GM18520 (cell line): ENCODE measurements at regions not wholly inside any gene's neighbourhood (a gene's known extent, or its start where the extent isn't known, plus 50 kb on each side); places are given as distances from the start of the nearest gene placed in this dataset.
"Not testable (repeated sequence)": the region's sequence is repeated elsewhere in the genome, so short reads cannot be mapped to it uniquely, and the experiment has no call there.

Source experiments
- ATAC-seq: cut with Tn5 transposase; IDR thresholded peaks from one replicate; pipeline ENCODE4 v1.9.1; 2021; ENCODE audit not compliant: unreplicated experiment

DNA sequence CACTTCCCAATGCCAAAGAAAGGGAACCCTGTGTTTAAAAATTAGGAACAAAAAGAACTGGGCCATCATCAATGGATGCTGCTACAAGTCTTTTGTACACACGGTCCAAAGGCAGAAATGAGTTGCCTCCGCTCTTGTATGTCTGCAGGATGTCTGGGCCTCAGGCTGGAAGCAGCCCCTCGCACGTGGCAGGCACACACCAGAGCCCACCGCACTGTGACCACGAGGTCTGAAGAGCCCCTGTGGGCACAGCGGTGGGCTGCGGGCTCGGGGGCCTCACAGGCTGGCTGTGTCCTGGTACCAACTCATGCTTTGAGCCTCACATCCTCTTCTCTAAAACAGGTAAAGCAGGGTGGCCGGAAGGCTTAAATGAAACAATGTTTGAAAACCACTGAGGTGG, 309.3 kb downstream of the C16orf95 start:
- ATAC-seq = no peak

DNA sequence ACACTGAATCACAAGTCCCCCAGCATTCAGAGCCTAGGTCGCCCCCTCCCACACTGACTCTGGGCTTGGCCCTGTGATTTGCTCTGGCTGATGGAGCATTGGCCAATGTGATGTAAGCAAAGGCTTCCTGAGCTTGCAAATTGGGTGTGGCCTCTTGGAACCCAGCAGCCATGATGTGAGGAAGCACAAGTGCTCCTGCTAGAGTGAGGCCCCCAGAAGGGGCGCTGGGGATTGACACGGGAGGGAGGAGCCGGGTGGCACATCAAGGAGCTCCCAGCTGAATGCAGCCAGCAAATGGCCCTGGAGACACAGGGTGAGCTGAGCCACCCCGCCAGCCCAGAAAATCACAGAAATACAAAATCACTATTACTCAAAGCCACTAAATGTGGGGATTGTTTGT, 308.5 kb downstream of the C16orf95 start:
- no peak for ATAC-seq

- no peak for ATAC-seq
These were observed 303.9 kb downstream of the C16orf95 start for GRCh38 chr16:87012954-87013938.

DNA sequence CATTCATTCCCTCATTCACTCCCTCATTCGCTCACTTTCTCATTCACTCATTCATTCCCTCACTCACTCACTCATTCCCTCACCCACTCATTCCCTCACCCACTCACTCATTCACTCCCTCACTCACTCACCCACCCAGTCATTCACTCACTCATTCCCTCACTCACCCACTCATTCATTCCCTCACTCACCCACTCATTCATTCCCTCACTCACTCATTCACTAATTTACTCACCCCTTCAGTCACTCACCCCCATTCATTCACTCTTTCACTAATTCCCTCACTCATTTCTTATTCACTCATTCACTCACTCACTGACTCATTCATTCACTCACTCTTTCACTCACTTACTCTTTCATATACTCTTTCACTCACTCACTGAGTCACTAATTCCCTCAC, 303.1 kb downstream of the C16orf95 start:
- ATAC-seq = no peak

- ATAC-seq = no peak
These were observed 302.2 kb downstream of the C16orf95 start for GRCh38 chr16:87015021-87015420.

DNA sequence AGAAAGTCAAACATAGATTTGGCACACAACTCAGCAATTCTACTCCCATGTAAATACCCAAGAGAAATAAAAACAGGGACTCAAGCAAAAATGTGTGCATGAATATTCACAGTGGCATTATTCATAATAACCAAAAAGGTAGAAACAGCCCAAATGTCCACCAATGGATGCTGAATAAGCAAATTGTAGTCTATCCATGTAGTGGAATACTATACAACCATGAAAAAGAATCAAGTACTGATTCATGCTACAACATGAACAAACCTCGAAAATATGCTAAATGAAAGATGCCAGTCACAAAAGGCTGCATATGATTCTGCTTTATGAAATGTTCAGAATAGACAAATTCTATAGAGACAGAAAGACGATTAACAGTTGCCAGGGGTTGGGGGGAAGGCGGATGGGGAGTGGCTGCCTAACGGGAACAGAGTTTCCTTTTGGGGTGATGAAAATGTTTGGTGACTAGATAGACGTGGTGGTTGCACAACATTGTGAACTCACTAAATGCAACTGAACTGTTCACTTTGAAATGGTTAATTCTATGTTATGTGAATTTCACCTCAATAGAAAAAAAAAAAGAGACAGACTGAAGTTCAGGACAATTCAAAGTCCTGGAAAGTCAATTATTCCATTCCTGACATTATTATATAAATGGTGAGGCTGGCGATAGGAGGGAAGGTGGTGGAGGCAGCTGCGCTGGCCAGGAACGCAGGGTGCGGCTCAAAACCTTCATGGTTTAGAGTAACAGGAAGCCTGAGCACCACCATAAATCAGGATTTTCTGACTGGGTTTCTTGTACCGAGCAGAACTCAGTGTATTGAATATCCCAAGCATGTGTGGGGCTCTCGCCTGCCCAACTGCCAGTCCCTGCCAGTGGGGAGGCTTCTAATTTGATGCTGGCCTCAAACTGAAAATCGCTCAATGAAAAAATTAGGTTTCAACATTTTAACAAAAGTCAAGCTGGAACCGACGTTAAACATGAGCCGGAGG, 300.9 kb downstream of the C16orf95 start:
- no peak for ATAC-seq

GRCh38 chr16:87017371-87018012, 299.7 kb downstream of the C16orf95 start:
- no peak for ATAC-seq

DNA sequence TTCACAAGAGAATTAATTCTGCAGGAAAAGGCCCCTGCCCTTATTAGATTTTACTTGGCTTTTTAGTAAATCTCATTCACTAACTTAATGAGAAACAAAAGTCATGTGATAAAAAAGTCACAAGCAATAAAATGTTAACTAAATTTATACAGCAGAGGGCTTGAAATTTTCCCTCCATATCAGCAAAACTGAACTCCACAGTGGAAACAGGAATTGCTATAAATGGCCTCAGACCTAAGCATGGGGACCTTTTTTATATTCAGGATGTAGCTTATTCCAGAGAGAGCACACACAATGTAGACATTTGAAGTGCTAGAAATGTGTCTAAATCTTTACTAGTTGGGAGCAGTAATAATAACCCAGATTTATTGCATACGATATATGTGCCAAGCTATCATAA, 291.5 kb downstream of the C16orf95 start:
- no peak for ATAC-seq

DNA sequence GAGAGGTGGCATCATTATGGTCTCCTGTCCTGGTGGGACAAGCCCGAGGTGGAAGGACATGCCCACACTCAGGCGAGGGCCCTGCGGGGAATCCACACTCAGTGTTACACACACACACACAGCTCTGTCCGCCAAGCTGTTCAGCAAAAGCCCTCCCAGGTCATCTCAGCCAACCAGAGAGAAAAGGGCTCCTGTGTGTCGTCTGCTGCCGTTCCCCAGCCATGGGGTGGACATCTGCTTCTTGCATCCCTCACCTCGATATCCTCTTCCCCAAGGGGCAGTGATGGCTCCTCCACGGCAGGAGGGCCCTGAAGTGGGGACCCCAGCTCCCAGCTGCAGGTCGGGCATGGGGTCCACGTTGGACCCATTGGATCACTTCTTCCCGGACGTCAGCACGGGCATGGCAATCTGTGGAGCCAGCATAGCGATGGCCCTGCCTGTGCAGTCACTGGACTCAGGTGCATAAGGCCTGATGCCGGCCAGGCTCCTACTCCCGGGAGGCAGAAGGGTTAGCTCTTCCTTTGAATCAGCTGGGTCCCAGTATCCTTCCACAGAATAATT, 290.1 kb downstream of the C16orf95 start:
- no peak for ATAC-seq

GRCh38 chr16:87028481-87029320, 288.5 kb downstream of the C16orf95 start:
- ATAC-seq = no peak

- no peak for ATAC-seq
These were observed 284.6 kb downstream of the C16orf95 start for GRCh38 chr16:87032554-87032953.

GRCh38 chr16:87033021-87033471, 284.1 kb downstream of the C16orf95 start:
- ATAC-seq = no peak

GRCh38 chr16:87033541-87034300, 283.5 kb downstream of the C16orf95 start:
- ATAC-seq = no peak

GRCh38 chr16:87034317-87034716, 282.9 kb downstream of the C16orf95 start:
- no peak for ATAC-seq

DNA sequence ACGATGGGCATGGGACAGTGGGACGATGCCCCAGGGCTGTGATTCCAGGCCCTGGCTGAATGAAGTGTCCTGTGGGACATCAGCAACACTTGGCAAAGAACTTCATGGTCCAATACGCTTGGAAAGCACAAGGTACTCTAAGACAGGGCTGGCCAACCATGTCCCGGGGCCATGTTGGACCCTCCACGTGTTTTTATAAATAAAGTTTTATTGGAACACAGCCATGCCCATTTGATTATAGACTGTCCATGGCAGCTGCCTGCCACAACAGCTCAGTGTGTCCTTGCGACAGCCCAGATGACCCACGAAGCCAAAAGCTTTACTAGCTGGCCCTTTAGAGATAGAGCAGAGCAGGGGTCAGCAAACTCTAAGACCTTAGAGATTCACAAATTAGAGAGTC, 282.1 kb downstream of the C16orf95 start:
- ATAC-seq = no peak

GRCh38 chr16:87037012-87037411, 280.2 kb downstream of the C16orf95 start:
- no peak for ATAC-seq

- ATAC-seq = not testable (repeated sequence)
These were observed 278.7 kb downstream of the C16orf95 start for GRCh38 chr16:87038528-87038927.

- ATAC-seq = no peak
These were observed 276.7 kb downstream of the C16orf95 start for GRCh38 chr16:87040169-87041117.
